H9 (cell line): ENCODE measurements at regions not wholly inside any gene's neighbourhood (a gene's known extent, or its start where the extent isn't known, plus 50 kb on each side); places are given as distances from the start of the nearest gene placed in this dataset.

ENCODE experiments used
- DNase-seq: peaks from one replicate; pipeline ENCODE4 v3.0.0-alpha.2; 2017
- H2AFZ ChIP-seq: one replicate; pipeline ENCODE4 v1.6.1; 2013; ENCODE audit warnings: mild to moderate bottlenecking, low read length, control low read depth, moderate library complexity
- H2AK5ac ChIP-seq: 2 replicates; pipeline ENCODE4 v1.6.1; 2013; ENCODE audit warnings: low read length, control low read depth, mixed read lengths; ENCODE audit not compliant: insufficient read length
- H2BK120ac ChIP-seq: one replicate; pipeline ENCODE4 v1.6.1; 2013; ENCODE audit warnings: low read depth, mild to moderate bottlenecking, low read length, control low read depth, inconsistent platforms; ENCODE audit not compliant: poor library complexity, severe bottlenecking
- H2BK12ac ChIP-seq: 2 replicates; pipeline ENCODE4 v1.6.1; 2013; ENCODE audit warnings: low read length, control low read depth, mixed read lengths, low read depth; ENCODE audit not compliant: insufficient read length
- H2BK15ac ChIP-seq: 2 replicates; pipeline ENCODE4 v1.6.1; 2013; ENCODE audit warnings: low read depth, low read length, control low read depth
- H2BK20ac ChIP-seq: one replicate; pipeline ENCODE4 v1.6.1; 2013; ENCODE audit warnings: low read depth, mild to moderate bottlenecking, low read length, control low read depth, inconsistent platforms; ENCODE audit not compliant: poor library complexity, severe bottlenecking
- H2BK5ac ChIP-seq: 2 replicates; pipeline ENCODE4 v1.6.1; 2013; ENCODE audit warnings: low read length, control low read depth, mixed read lengths; ENCODE audit not compliant: insufficient read length
- H3K14ac ChIP-seq: 2 replicates; pipeline ENCODE4 v1.6.1; 2013; ENCODE audit warnings: low read length, control low read depth; ENCODE audit not compliant: insufficient read depth
- H3K18ac ChIP-seq: 2 replicates; pipeline ENCODE4 v1.6.1; 2013; ENCODE audit warnings: low read depth, mild to moderate bottlenecking, mixed read lengths, low read length, control low read depth; ENCODE audit not compliant: insufficient read length
- H3K23ac ChIP-seq: 2 replicates; pipeline ENCODE4 v1.6.1; 2013; ENCODE audit warnings: low read length, control low read depth, mixed read lengths, low read depth; ENCODE audit not compliant: insufficient read length
- H3K23me2 ChIP-seq: 2 replicates; pipeline ENCODE4 v1.6.1; 2013; ENCODE audit warnings: low read depth, mild to moderate bottlenecking, mixed read lengths, low read length, control low read depth; ENCODE audit not compliant: insufficient read length, poor library complexity, severe bottlenecking
- H3K27ac ChIP-seq: 2 replicates; pipeline ENCODE4 v1.5.1; 2013; ENCODE audit warnings: low read length, control low read depth, mixed read lengths, low read depth; ENCODE audit not compliant: insufficient read length
- H3K27me3 ChIP-seq: 2 replicates; pipeline ENCODE4 v1.6.1; 2013; ENCODE audit warnings: low read length, control low read depth, inconsistent platforms; ENCODE audit not compliant: insufficient read depth
- H3K4ac ChIP-seq: 2 replicates; pipeline ENCODE4 v1.6.1; 2013; ENCODE audit warnings: low read depth, mild to moderate bottlenecking, control low read depth, inconsistent platforms, low read length, moderate library complexity
- H3K4me1 ChIP-seq: 2 replicates; pipeline ENCODE4 v1.6.1; 2013; ENCODE audit warnings: low read length, control low read depth, inconsistent platforms; ENCODE audit not compliant: insufficient read depth
- H3K4me2 ChIP-seq: 2 replicates; pipeline ENCODE4 v1.6.1; 2013; ENCODE audit warnings: low read length, control low read depth, mixed read lengths; ENCODE audit not compliant: insufficient read length, insufficient read depth
- H3K56ac ChIP-seq: 2 replicates; pipeline ENCODE4 v1.6.1; 2013; ENCODE audit warnings: low read depth, mild to moderate bottlenecking, mixed read lengths, low read length, control low read depth; ENCODE audit not compliant: insufficient read length
- H3K79me1 ChIP-seq: 2 replicates; pipeline ENCODE4 v1.6.1; 2013; ENCODE audit warnings: low read depth, mild to moderate bottlenecking, moderate library complexity, low read length, control low read depth, inconsistent platforms; ENCODE audit not compliant: insufficient read depth, poor library complexity, severe bottlenecking
- H3K79me2 ChIP-seq: 2 replicates; pipeline ENCODE4 v1.6.1; 2013; ENCODE audit warnings: low read length, control low read depth, inconsistent platforms; ENCODE audit not compliant: insufficient read depth
- H3K9ac ChIP-seq: 2 replicates; pipeline ENCODE4 v1.6.1; 2013; ENCODE audit warnings: low read length, control low read depth, mixed read lengths; ENCODE audit not compliant: insufficient read length; ENCODE audit errors: extremely low read depth
- H3K9me3 ChIP-seq: one replicate; pipeline ENCODE4 v1.6.1; 2013; ENCODE audit warnings: low read depth, low read length, inconsistent platforms; ENCODE audit not compliant: control insufficient read depth
- H3T11ph ChIP-seq: one replicate; pipeline ENCODE4 v1.6.1; 2013; ENCODE audit warnings: mild to moderate bottlenecking, low read length, control low read depth, inconsistent platforms
- H4K20me1 ChIP-seq: one replicate; pipeline ENCODE4 v1.6.1; 2013; ENCODE audit not compliant: control insufficient read depth, insufficient read length, insufficient read depth
- H4K5ac ChIP-seq: 2 replicates; pipeline ENCODE4 v1.6.1; 2013; ENCODE audit warnings: low read depth, mild to moderate bottlenecking, mixed read lengths, low read length, control low read depth; ENCODE audit not compliant: insufficient read length
- H4K8ac ChIP-seq: replicated peaks from 2 replicates; pipeline ENCODE4 v1.6.1; 2013; ENCODE audit warnings: low read length, control low read depth, mixed read lengths, low read depth; ENCODE audit not compliant: insufficient read length
- H4K91ac ChIP-seq: 2 replicates; pipeline ENCODE4 v1.6.1; 2013; ENCODE audit warnings: low read depth, mild to moderate bottlenecking, moderate library complexity, mixed read lengths, low read length, control low read depth; ENCODE audit not compliant: insufficient read length
- H3K27ac Mint-ChIP-seq, 3 experiments: 2 replicates in 2 of 3; 3 replicates in 1 of 3; pipeline ENCODE4 v1.8.0; 2020 to 2021; ENCODE audit warnings: mixed read lengths in 3 of 3, mild to moderate bottlenecking in 1 of 3, moderate library complexity in 1 of 3
- H3K27me3 Mint-ChIP-seq: 2 replicates; pipeline ENCODE4 v1.8.0; 2021; ENCODE audit warnings: low read depth, mild to moderate bottlenecking, moderate library complexity, mixed read lengths
- H3K36me3 Mint-ChIP-seq, 3 experiments: 2 replicates in 2 of 3; 3 replicates in 1 of 3; pipeline ENCODE4 v1.8.0; 2020 to 2021; ENCODE audit warnings: low read depth in 3 of 3, mixed read lengths in 3 of 3; ENCODE audit not compliant: insufficient read depth in 1 of 3
- H3K4me1 Mint-ChIP-seq, 2 experiments: 2 replicates each; pipeline ENCODE4 v1.8.0; 2020; ENCODE audit warnings: mixed read lengths in 2 of 2
- H3K4me3 Mint-ChIP-seq, 2 experiments: 2 replicates in 1 of 2; 3 replicates in 1 of 2; pipeline ENCODE4 v1.8.0; 2020 to 2021; ENCODE audit warnings: mild to moderate bottlenecking in 2 of 2, mixed read lengths in 2 of 2, moderate library complexity in 1 of 2
- H3K9me3 Mint-ChIP-seq, 2 experiments: 2 replicates in 1 of 2; 3 replicates in 1 of 2; pipeline ENCODE4 v1.8.0; 2020; ENCODE audit warnings: mild to moderate bottlenecking in 2 of 2, mixed read lengths in 2 of 2, moderate library complexity in 1 of 2
- CTCF ChIP-seq: fragments of 200-600 bp; sonication (generic); conservative IDR thresholded peaks from 3 replicates; pipeline ENCODE4 v1.8.0; 2021; ENCODE audit warnings: antibody characterized with exemption, mild to moderate bottlenecking
- WGBS: extraction: QIAGEN DNeasy Blood & Tissue Kit; methylation state at CpG from one replicate; pipeline ENCODE4 v1.1.7; 2013; ENCODE audit warnings: missing lambda C conversion rate, low lambda C conversion rate, mixed read lengths; ENCODE audit not compliant: insufficient read length; ENCODE audit errors: extremely low coverage; 5-methylcytosine and 5-hydroxymethylcytosine counted together

DNA sequence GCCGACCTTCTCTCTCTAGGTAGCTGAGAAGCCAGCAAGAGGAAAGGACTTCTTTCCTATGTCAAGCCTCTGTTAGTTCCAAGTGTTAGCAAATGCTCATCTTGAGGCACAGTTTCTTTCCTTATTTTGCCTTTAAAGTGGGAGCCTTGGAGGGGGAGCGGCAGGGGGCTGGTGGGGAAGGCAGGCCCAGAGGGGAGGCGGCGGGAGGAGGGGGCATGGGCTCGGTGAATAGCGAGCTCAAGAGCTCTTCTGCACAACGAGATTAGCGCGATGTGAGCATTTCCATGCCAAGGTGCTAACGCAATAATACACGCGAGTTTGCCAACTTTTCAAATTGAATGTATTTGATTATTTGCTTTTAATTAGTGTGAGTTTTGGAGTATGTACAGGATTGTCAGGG lies 372.6 kb downstream of the RPS6KC1 start:
- no peak overlapping the region for H3K4me3 Mint-ChIP-seq
- H3K18ac ChIP-seq: no peak overlapping the region
- no CpG with 5 or more reads among the region's 12 CpGs for WGBS
- H4K91ac ChIP-seq: no peak overlapping the region
- no peaks in the 10 kb centered on the region for H3K23me2 ChIP-seq
- no peak for TF ChIP-seq CTCF
- H3K14ac ChIP-seq: no peak overlapping the region
- no peak overlapping the region for H2AK5ac ChIP-seq
- no peak for DNase-seq
- H3K4me1 ChIP-seq: no peaks in the 10 kb centered on the region
- H3K9ac ChIP-seq: no peak overlapping the region
- no peaks in the 10 kb centered on the region for H3K9me3 Mint-ChIP-seq
- H2BK20ac ChIP-seq: no peak overlapping the region
- H2BK120ac ChIP-seq: no peak overlapping the region
- H3K4ac ChIP-seq: no peak overlapping the region
- H2BK15ac ChIP-seq: no peak overlapping the region
- no peak overlapping the region for H4K5ac ChIP-seq
- no peak overlapping the region for H2BK12ac ChIP-seq
- H3K27ac ChIP-seq: no peak overlapping the region
- H3K27ac Mint-ChIP-seq: no peak overlapping the region
- 0 out of 2 replicates have a peak, but pooled peaks cover 2% of the 10 kb centered on the region for H3K27me3 Mint-ChIP-seq
- H4K8ac ChIP-seq: no peak overlapping the region
- no peak overlapping the region for H3K4me2 ChIP-seq
- H3K56ac ChIP-seq: no peak overlapping the region
- H3K9me3 ChIP-seq: no peaks in the 10 kb centered on the region
- no peaks in the 10 kb centered on the region for H3K27me3 ChIP-seq
- H3K79me2 ChIP-seq: no peaks in the 10 kb centered on the region
- no peak overlapping the region for H3T11ph ChIP-seq
- no peak overlapping the region for H2BK5ac ChIP-seq
- H3K23ac ChIP-seq: no peak overlapping the region
- H3K4me1 Mint-ChIP-seq: peaks cover 2 to 15% of the 10 kb centered on the region in 2 experiments
- H3K36me3 Mint-ChIP-seq: no peaks in the 10 kb centered on the region
- no peak overlapping the region for H2AFZ ChIP-seq
- H3K79me1 ChIP-seq: no peaks in the 10 kb centered on the region
- H4K20me1 ChIP-seq: no peaks in the 10 kb centered on the region
